ENCODE measurements at regions not wholly inside any gene's neighbourhood (a gene's known extent, or its start where the extent isn't known, plus 50 kb on each side); places are given as distances from the start of the nearest gene placed in this dataset.

DNA sequence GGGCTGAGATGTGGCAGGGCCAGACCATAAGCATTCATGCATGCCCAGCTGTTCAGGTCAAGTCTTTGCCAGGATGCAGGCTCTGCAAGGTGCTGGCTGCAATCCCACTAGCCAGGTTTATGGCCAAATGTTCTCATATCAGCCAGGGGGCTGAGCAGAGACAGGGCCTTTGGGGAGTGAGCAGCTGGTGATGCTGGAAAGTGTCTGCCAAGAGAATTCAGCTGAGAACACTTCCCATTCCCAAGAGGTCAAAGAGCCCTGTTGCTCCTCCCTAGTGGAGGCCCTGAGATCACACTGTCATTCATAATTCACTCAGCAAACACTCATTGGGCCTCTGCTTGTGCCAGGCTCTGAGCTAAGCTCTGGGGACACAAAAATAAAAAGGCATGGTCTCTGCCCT is 150.3 kb downstream of the DMRTA2 start (continued):
- TF ChIP-seq ATF2 (IDR thresholded peaks at IDR 0.05; ENCODE audit: low read length) (no peak), IRF4 (IDR thresholded peaks at IDR 0.05; ENCODE audit: low read depth, low read length) (no peak), CREB1 (IDR thresholded peaks at IDR 0.05; ENCODE audit: low read depth) (no peak), KAT2A (conservative IDR thresholded peaks at IDR 0.05; ENCODE audit: control insufficient read depth, low read depth, low read length) (no peak), CBFB (IDR thresholded peaks at IDR 0.05; ENCODE audit: low read depth) (no peak), STAT3 (IDR thresholded peaks at IDR 0.05; ENCODE audit: low read depth, low read length) (no peak)

DNA sequence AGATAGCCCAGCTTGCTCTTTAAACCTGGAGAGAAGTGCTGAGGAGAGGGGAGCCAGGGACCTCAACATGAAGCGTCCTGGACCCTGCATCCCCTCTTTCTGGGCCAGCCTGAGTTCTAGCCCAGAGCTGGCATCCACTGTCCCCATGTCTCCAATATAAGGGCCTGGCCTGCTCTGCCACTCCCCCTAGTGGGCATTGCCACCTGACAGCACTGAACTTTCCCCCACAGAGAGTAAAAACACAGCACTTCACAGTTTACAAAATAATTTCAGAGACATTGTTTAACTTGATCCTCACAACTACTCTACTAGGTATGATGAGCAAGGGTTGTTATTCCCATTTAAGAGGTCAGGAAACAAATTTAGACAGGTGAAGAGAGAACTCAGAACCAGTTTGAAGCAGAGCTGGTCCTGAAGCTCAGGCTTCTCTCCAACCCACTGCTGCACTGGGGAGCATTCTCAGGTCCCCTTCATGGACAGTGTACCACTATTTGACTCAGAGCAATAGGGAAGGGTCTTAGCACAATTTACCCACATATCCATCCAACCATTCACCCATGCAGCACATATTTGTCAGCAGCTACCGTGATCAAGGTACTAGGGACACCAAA is 151.2 kb downstream of the DMRTA2 start:
- ChIA-PET CTCF (interaction anchor here (0.5 to 1.6 kb wide), 11 partner anchors 9 to 1419 kb away, joined by 3 to 5 read pairs (median 3); no protein-coding TSS in a partner anchor), POLR2A (no interaction called here), SMC1A (ENCODE audit: uncharacterized antibody, unreplicated experiment) (no interaction called here), RAD21 (ENCODE audit: unreplicated experiment) (no interaction called here)
- in situ Hi-C loops (cut with MboI) (no loop called here), intact Hi-C loops (cut with micrococcal nuclease; ENCODE audit: unreplicated experiment) (no loop called here)
- 0% methylated on average over 2 of the region's 2 CpGs for WGBS (ENCODE audit: insufficient coverage, insufficient replicate concordance, low lambda C conversion rate, missing lambda C conversion rate)
- no peak for TF ChIP-seq ZNF622 (IDR thresholded peaks at IDR 0.05)
- TF ChIP-seq RAD21 (IDR thresholded peaks at IDR 0.05; ENCODE audit: insufficient read depth, low read depth, low read length), result peak; percentile 59
- TF ChIP-seq, protein P1, sequence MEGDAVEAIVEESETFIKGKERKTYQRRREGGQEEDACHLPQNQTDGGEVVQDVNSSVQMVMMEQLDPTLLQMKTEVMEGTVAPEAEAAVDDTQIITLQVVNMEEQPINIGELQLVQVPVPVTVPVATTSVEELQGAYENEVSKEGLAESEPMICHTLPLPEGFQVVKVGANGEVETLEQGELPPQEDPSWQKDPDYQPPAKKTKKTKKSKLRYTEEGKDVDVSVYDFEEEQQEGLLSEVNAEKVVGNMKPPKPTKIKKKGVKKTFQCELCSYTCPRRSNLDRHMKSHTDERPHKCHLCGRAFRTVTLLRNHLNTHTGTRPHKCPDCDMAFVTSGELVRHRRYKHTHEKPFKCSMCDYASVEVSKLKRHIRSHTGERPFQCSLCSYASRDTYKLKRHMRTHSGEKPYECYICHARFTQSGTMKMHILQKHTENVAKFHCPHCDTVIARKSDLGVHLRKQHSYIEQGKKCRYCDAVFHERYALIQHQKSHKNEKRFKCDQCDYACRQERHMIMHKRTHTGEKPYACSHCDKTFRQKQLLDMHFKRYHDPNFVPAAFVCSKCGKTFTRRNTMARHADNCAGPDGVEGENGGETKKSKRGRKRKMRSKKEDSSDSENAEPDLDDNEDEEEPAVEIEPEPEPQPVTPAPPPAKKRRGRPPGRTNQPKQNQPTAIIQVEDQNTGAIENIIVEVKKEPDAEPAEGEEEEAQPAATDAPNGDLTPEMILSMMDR (IDR thresholded peaks at IDR 0.05 in 2 of 3, conservative IDR thresholded peaks at IDR 0.05 in 1 of 3; ENCODE audit: control insufficient read depth in 2 of 3, extremely low read depth in 1 of 3, insufficient read depth in 1 of 3, low read depth in 3 of 3, low read length in 3 of 3), result peak; percentile 66 to 87 (median 86)
- TF ChIP-seq SMC3 (IDR thresholded peaks at IDR 0.05; ENCODE audit: borderline replicate concordance, low read length), result peak; percentile 40; the same call in 1 of the 2 replicates
- no peaks in the 10 kb centered on the region for H3K4me1 ChIP-seq (ENCODE audit: control insufficient read depth, insufficient read depth, low read length)
- H3K9me3 ChIP-seq (replicated peaks; ENCODE audit: control insufficient read depth, insufficient read depth, low read length), result no peaks in the 10 kb centered on the region
- H2AFZ ChIP-seq (ENCODE audit: control insufficient read depth, low read depth, low read length), result no peak overlapping the region
- BruUV-seq (replicated peaks), result no TSS peak
- FAIRE-seq (no peak), ATAC-seq (peak; percentile 90), DNase-seq (ENCODE audit: low read depth, low spot score) (no peak)
- H3K27me3 ChIP-seq (replicated peaks in 1 of 2; ENCODE audit: control insufficient read depth in 2 of 2, insufficient read depth in 2 of 2, low read length in 1 of 2), result no peaks in the 10 kb centered on the region
- H3K4me3 ChIP-seq, result no peak overlapping the region
- no peak overlapping the region for H3K9ac ChIP-seq (ENCODE audit: control insufficient read depth, insufficient read depth, low read length)
- H3K27ac ChIP-seq (ENCODE audit: control insufficient read depth, insufficient read depth), result no peak overlapping the region
- H4K20me1 ChIP-seq (ENCODE audit: control insufficient read depth, insufficient read depth), result no peaks in the 10 kb centered on the region
- H3K36me3 ChIP-seq (ENCODE audit: control insufficient read depth in 2 of 2, insufficient read depth in 2 of 2, low read length in 1 of 2), result no peaks in the 10 kb centered on the region
- no peaks in the 10 kb centered on the region for H3K79me2 ChIP-seq (ENCODE audit: control insufficient read depth, insufficient read depth, low read length)
- H3K4me2 ChIP-seq (ENCODE audit: control insufficient read depth, insufficient read depth), result no peak overlapping the region

Data from GM12878 (cell line).